IMR-90 (cell line): ENCODE measurements at regions not wholly inside any gene's neighbourhood (a gene's known extent, or its start where the extent isn't known, plus 50 kb on each side); places are given as distances from the start of the nearest gene placed in this dataset.

ENCODE experiments used
- ATAC-seq: fragments of 200-7000 bp; cut with Tn5 transposase; 2 replicates; pipeline ENCODE4 v1.9.1; 2020; ENCODE audit warnings: low read depth, mild to moderate bottlenecking, moderate library complexity
- BruUV-seq: library from RNA; stranded (reverse); fragments of 400-500 nt; replicated peaks from 2 replicates; lab custom pipeline; 2021; lab: Mats Ljungman, UMichigan
- CTCF ChIA-PET: fragments of 300-600 bp; formaldehyde crosslinking; extraction: SDS; loops from one replicate; lab custom pipeline; 2021; ENCODE audit warnings: antibody characterized with exemption; lab: Yijun Ruan, JAX
- POLR2A ChIA-PET: fragments of 300-600 bp; sonication (Branson Sonifier 250); formaldehyde crosslinking; loops from one replicate; lab custom pipeline; 2022; ENCODE audit warnings: antibody characterized with exemption; ENCODE audit not compliant: unreplicated experiment; lab: Charles Lee
- DNase-seq: peaks from one replicate; pipeline ENCODE4 v3.0.0; 2013
- H2AFZ ChIP-seq: replicated peaks from 2 replicates; pipeline ENCODE3; 2013; ENCODE audit warnings: low read length, mild to moderate bottlenecking; ENCODE audit not compliant: poor library complexity
- H2AK5ac ChIP-seq: 2 replicates; pipeline ENCODE4 v1.6.1; 2013; ENCODE audit warnings: low read depth, low read length, inconsistent platforms
- H2AK9ac ChIP-seq: replicated peaks from 2 replicates; pipeline ENCODE3; 2013; ENCODE audit warnings: mild to moderate bottlenecking, low read depth, low read length, moderate library complexity; ENCODE audit not compliant: poor library complexity
- H2BK120ac ChIP-seq: 2 replicates; pipeline ENCODE4 v1.6.1; 2013; ENCODE audit warnings: low read depth, low read length, inconsistent platforms
- H2BK15ac ChIP-seq: 3 replicates; pipeline ENCODE4 v1.6.1; 2013; ENCODE audit warnings: low read depth, low read length, inconsistent platforms
- H2BK20ac ChIP-seq: 2 replicates; pipeline ENCODE4 v1.6.1; 2013; ENCODE audit warnings: low read depth, mild to moderate bottlenecking, inconsistent platforms, low read length, moderate library complexity
- H2BK5ac ChIP-seq: 2 replicates; pipeline ENCODE4 v1.6.1; 2013; ENCODE audit warnings: mild to moderate bottlenecking, low read depth, low read length, inconsistent platforms; ENCODE audit not compliant: poor library complexity, severe bottlenecking
- H3K14ac ChIP-seq: replicated peaks from 2 replicates; pipeline ENCODE4 v1.6.1; 2013; ENCODE audit warnings: low read depth, low read length, inconsistent platforms
- H3K18ac ChIP-seq: 2 replicates; pipeline ENCODE4 v1.6.1; 2013; ENCODE audit warnings: low read depth, low read length, control low read depth
- H3K23ac ChIP-seq: 2 replicates; pipeline ENCODE4 v1.6.1; 2013; ENCODE audit warnings: low read depth, low read length, inconsistent platforms
- H3K27ac ChIP-seq: 2 replicates; pipeline ENCODE4 v1.5.1; 2013; ENCODE audit warnings: mild to moderate bottlenecking, control low read depth, low read length; ENCODE audit not compliant: insufficient read depth
- H3K27me3 ChIP-seq: 2 replicates; pipeline ENCODE4 v1.6.1; 2013; ENCODE audit warnings: low read length; ENCODE audit not compliant: control insufficient read depth, insufficient read depth
- H3K36me3 ChIP-seq: 2 replicates; pipeline ENCODE4 v1.6.1; 2013; ENCODE audit warnings: low read length, mixed read lengths; ENCODE audit not compliant: control insufficient read depth, insufficient read depth
- H3K4ac ChIP-seq: 2 replicates; pipeline ENCODE4 v1.6.1; 2013; ENCODE audit warnings: low read depth, low read length, inconsistent platforms
- H3K4me1 ChIP-seq: 2 replicates; pipeline ENCODE4 v1.6.1; 2013; ENCODE audit warnings: low read length, mixed read lengths; ENCODE audit not compliant: control insufficient read depth, insufficient read depth
- H3K4me2 ChIP-seq: 2 replicates; pipeline ENCODE4 v1.6.1; 2013; ENCODE audit warnings: low read depth, mild to moderate bottlenecking, control low read depth, low read length, moderate library complexity
- H3K4me3 ChIP-seq: 2 replicates; pipeline ENCODE4 v1.5.1; 2013; ENCODE audit warnings: low read depth, mild to moderate bottlenecking, control low read depth, low read length, moderate library complexity; ENCODE audit not compliant: insufficient read depth
- H3K56ac ChIP-seq: 2 replicates; pipeline ENCODE4 v1.6.1; 2013; ENCODE audit warnings: low read length, inconsistent platforms; ENCODE audit not compliant: insufficient read depth; ENCODE audit errors: extremely low read depth
- H3K79me1 ChIP-seq, 2 experiments: 2 replicates each; pipeline ENCODE4 v1.6.1; 2013; ENCODE audit warnings: low read length in 2 of 2, inconsistent platforms in 1 of 2, low read depth in 1 of 2
- H3K9ac ChIP-seq: 2 replicates; pipeline ENCODE4 v1.6.1; 2013; ENCODE audit warnings: low read depth, low read length, control low read depth
- H3K9me1 ChIP-seq: 2 replicates; pipeline ENCODE4 v1.6.1; 2013; ENCODE audit warnings: low read length, inconsistent platforms; ENCODE audit not compliant: insufficient read depth
- H3K9me3 ChIP-seq: 2 replicates; pipeline ENCODE4 v1.6.1; 2013; ENCODE audit warnings: low read length; ENCODE audit not compliant: control insufficient read depth, insufficient read depth
- H4K20me1 ChIP-seq: 2 replicates; pipeline ENCODE4 v1.6.1; 2013; ENCODE audit warnings: low read length, inconsistent platforms; ENCODE audit not compliant: insufficient read depth
- H4K5ac ChIP-seq: 2 replicates; pipeline ENCODE4 v1.6.1; 2013; ENCODE audit warnings: mild to moderate bottlenecking, low read depth, low read length, control low read depth
- H4K8ac ChIP-seq, 2 experiments: 2 replicates each; pipeline ENCODE4 v1.6.1; 2013; ENCODE audit warnings: low read depth in 2 of 2, low read length in 2 of 2, control low read depth in 1 of 2, inconsistent platforms in 1 of 2
- H4K91ac ChIP-seq: 2 replicates; pipeline ENCODE4 v1.6.1; 2013; ENCODE audit warnings: low read depth, low read length, inconsistent platforms; ENCODE audit not compliant: insufficient read depth
- BHLHE40 ChIP-seq: fragments of 150-350 bp; IDR thresholded peaks from 2 replicates; pipeline ENCODE4 v1.6.1; 2016; ENCODE audit warnings: mild to moderate bottlenecking, low read depth, low read length
- ELK1 ChIP-seq: fragments of 150-350 bp; IDR thresholded peaks from 2 replicates; pipeline ENCODE4 v1.6.1; 2016; ENCODE audit warnings: low read depth, mild to moderate bottlenecking, low read length, moderate library complexity, borderline replicate concordance
- MAFK ChIP-seq: IDR thresholded peaks from 2 replicates; pipeline ENCODE4 v1.6.1; 2012; ENCODE audit warnings: low read depth, low read length, improper control_type of control experiment
- MAZ ChIP-seq: IDR thresholded peaks from 2 replicates; pipeline ENCODE4 v1.6.1; 2012; ENCODE audit warnings: low read depth, mild to moderate bottlenecking, low read length, improper control_type of control experiment, moderate library complexity, borderline replicate concordance
- MXI1 ChIP-seq: IDR thresholded peaks from 2 replicates; pipeline ENCODE4 v1.6.1; 2012; ENCODE audit warnings: low read depth, mild to moderate bottlenecking, low read length, moderate library complexity, borderline replicate concordance
- NFE2L2 ChIP-seq: fragments of 150-350 bp; IDR thresholded peaks from 2 replicates; pipeline ENCODE4 v1.6.1; 2016; ENCODE audit warnings: low read depth, mild to moderate bottlenecking, low read length
- RAD21 ChIP-seq: IDR thresholded peaks from 2 replicates; pipeline ENCODE4 v1.6.1; 2012; ENCODE audit warnings: low read length, improper control_type of control experiment
- RFX5 ChIP-seq: IDR thresholded peaks from 2 replicates; pipeline ENCODE4 v1.8.0; 2012; ENCODE audit warnings: low read depth, mild to moderate bottlenecking, low read length, moderate library complexity
- USF2 ChIP-seq: fragments of 150-350 bp; IDR thresholded peaks from 2 replicates; pipeline ENCODE4 v1.6.1; 2017; ENCODE audit warnings: mild to moderate bottlenecking, antibody characterized with exemption, low read length, low read depth
- WGBS, 2 experiments: methylation state at CpG; one replicate each; pipeline versions ENCODE4 v1.1.5 to v1.1.7; 2013; ENCODE audit warnings: missing lambda C conversion rate in 2 of 2; ENCODE audit not compliant: insufficient read length in 1 of 2; ENCODE audit errors: extremely low coverage in 2 of 2; 5-methylcytosine and 5-hydroxymethylcytosine counted together
- dilution Hi-C: fragments of 300-500 bp; cut with HindIII; formaldehyde crosslinking; loops from one replicate; pipeline ENCODE4 v1.14.3; 2018; ENCODE audit warnings: low sequenced_read_pairs; ENCODE audit not compliant: unreplicated experiment
- in situ Hi-C: fragments of 300-500 bp; cut with MboI; formaldehyde crosslinking; loops from 3 replicates; pipeline ENCODE4 v1.14.3; 2019; ENCODE audit warnings: low sequenced_read_pairs, inconsistent platforms, mixed read lengths
- intact Hi-C: fragments of 100-400 bp; cut with micrococcal nuclease; formaldehyde crosslinking; loops from 2 replicates; pipeline ENCODE4 v1.10.0; 2022

DNA sequence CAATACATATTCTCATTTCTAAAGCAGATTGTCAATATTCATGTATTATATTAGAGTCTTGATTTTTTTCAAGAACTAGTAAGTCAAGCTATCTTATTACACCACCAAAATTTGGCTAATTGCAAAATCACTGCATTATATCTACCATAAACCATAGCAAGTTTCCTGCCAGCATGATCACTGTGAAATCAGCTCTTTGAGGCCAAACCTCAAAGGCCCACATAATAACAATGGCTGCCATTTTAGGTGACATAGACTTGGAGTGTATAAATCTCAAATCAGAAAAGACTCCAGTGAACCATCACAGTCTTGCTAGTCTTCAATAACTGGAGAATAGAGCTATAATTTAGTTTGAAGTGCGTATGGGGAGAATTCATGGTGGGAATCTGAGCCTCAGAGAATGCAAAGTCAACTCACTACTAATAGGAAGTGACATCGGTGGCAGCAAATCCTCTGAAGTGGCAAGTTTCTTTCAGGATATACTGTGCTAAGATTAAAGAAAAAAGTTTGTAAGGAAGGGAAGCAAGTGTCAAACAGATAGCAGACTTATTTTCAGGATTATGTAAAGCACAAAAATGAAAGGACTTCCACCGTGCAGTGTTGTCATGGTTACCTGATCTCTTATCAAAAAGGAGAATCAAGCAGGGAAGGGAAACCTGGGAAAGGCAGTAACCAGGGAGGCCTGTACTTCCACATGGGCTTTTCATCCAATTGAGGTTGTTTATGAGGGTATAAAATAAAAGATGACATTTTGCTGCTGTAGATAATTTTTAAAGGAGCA is 117.4 kb upstream of the FNDC3A start:
- Histone ChIP-seq H4K8ac (no peak overlapping the region), H2BK20ac (no peak overlapping the region), H3K4me1 (peaks cover 4% of the 10 kb centered on the region), H2AK5ac (no peak overlapping the region), H2BK5ac (no peak overlapping the region), H3K4me2 (no peak overlapping the region), H3K9ac (no peak overlapping the region), H3K18ac (no peak overlapping the region), H2AFZ (no peak overlapping the region), H4K20me1 (no peaks in the 10 kb centered on the region), H3K23ac (no peak overlapping the region), H3K9me1 (0 out of 2 replicates have a peak, but pooled peaks cover 3% of the 10 kb centered on the region), H4K91ac (no peak overlapping the region), H3K14ac (no peak overlapping the region), H3K56ac (no peak overlapping the region), H3K4me3 (no peak overlapping the region), H3K36me3 (no peaks in the 10 kb centered on the region), H3K4ac (no peak overlapping the region), H2BK15ac (no peak overlapping the region), H3K9me3 (no peaks in the 10 kb centered on the region), H4K5ac (no peak overlapping the region), H2AK9ac (no peak overlapping the region), H3K79me1 (no peaks in the 10 kb centered on the region), H3K27ac (no peak overlapping the region), H2BK120ac (no peak overlapping the region), H3K27me3 (no peaks in the 10 kb centered on the region)
- WGBS, 2 experiments, result 17% methylated on average over 1 of the region's 3 CpGs; no CpG with 5 or more reads in 1 of the 2 experiments
- no TSS peak for BruUV-seq
- ChIA-PET CTCF (interaction anchor here (0.7 to 1.1 kb wide), 2 partner anchors 51 to 658 kb away, joined by 3 read pairs; no protein-coding TSS in a partner anchor), POLR2A (no interaction called here)
- dilution Hi-C loops (no loop called here), in situ Hi-C loops (no loop called here), intact Hi-C loops (no loop called here)
- TF ChIP-seq ELK1, result no peak
- no peak for TF ChIP-seq RFX5
- no peak for TF ChIP-seq USF2
- no peak for TF ChIP-seq MAFK
- TF ChIP-seq BHLHE40, result no peak
- no peak for TF ChIP-seq NFE2L2
- TF ChIP-seq MXI1, result no peak
- no peak for TF ChIP-seq MAZ
- TF ChIP-seq RAD21, result no peak
- no peak for DNase-seq
- no peak for ATAC-seq
